ENCODE measurements at regions not wholly inside any gene's neighbourhood (a gene's known extent, or its start where the extent isn't known, plus 50 kb on each side); places are given as distances from the start of the nearest gene placed in this dataset.
A peak's percentile ranks its signal among the peaks of the same experiment; 100 is the strongest.

DNA sequence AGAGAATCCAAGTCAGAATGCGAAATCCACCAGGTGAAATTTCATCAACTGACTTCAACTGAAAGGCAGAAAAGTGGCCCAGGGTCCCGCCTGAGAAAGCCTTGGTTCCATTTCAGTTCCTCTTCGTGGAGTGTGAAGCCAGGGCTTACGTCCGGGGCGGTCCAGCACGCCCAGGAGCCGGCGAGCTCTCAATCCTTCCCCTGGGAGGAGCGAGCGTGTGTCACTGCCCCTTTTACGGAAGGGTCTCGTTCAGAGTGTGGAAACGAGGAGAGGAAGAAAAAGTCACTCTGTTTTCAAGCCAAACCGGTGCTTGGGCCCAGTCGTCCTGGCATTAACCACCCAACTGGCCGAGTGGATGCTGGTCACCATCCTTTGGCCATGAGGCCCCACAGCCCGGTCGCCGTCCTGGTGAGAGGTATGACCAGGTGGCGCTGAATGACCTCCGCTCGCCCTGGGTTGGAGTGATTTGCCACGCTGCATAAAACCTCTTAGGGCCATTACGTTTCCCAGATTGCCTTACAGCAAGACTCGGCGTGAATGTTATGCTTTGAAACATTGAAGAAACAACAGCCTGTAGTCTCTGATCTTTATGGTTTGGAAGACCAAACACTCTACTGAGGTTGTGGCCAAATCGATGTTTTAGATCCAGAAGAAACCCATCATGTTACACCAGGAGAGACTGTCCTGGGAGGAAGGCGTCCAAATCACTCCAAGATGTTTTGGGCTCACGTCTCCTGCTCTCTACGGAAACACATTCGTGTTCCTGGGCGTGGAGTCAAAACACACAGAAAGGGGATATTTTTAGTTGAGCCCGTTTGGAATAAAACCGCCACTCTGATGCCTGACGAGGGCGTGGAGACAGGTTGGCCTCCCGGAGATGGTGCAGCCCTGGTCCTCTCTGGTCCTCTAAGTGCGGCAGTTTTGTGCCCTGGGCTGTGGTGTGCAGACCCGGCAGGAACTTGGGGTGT lies 93.6 kb upstream of the ACTRT2 start:
- TF ChIP-seq CTCF (IDR thresholded peaks at IDR 0.05; ENCODE audit: insufficient read depth, low read length, severe bottlenecking), result no peak
- DNase-seq (ENCODE audit: low read depth), result no peak
- no peak overlapping the region for H3K4me3 ChIP-seq (ENCODE audit: low read depth, low read length)
- FAIRE-seq, result no peak
- H3K27me3 ChIP-seq (ENCODE audit: control insufficient read depth, insufficient read depth, low read length), result no peaks in the 10 kb centered on the region
- H3K36me3 ChIP-seq (ENCODE audit: control insufficient read depth, insufficient read depth, low read length), result no peaks in the 10 kb centered on the region

DNA sequence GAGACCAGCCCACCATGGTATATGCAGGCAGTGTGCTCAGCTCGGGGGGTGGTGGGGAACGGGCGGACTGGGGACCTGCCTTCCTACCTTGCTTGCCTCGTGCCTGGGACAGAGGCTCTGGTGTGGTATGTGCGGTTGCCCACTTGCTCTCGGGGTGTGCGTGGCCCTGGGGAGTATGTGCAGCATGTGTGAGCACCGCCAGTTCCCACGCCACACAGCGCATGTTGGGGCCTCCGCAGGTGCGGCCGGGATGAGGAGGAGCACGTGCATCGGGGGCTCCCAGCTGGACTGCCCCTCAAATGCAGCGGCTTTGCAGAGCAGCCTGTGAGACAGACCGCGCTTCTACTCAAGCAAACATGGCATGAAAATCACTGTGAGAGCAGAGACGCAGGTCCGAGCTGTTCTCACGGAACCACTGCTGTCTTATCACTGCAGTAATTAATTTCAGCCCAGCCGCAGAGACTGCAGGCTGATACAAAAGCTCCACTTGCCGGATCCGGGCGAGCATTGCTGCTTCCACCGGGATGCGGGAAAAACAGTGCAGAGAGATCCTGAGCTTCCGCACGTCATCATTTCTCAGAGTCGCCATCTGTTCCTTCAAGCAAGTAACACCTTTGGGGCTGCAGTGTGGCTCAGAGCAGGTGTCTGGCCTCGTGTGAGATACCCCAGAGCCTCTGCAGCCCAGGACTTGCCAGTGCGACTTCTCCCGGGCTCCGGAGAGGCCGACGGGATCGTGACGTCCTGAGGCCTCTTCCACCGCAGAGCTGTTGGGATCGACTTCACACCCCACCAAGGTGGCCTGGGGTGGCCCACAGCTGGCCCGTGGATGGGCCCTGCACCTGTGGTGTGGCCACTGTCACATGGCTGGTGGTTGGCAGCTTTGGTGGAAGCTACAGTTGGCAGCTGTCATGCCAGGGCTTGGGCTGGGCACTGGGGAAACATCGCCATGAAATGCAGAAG lies 92.6 kb upstream of the ACTRT2 start:
- no peak for FAIRE-seq
- Histone ChIP-seq H3K4me3 (ENCODE audit: low read depth, low read length) (no peak overlapping the region), H3K27me3 (ENCODE audit: control insufficient read depth, insufficient read depth, low read length) (no peaks in the 10 kb centered on the region), H3K36me3 (ENCODE audit: control insufficient read depth, insufficient read depth, low read length) (no peaks in the 10 kb centered on the region)
- TF ChIP-seq CTCF (IDR thresholded peaks at IDR 0.05; ENCODE audit: insufficient read depth, low read length, severe bottlenecking), result no peak
- DNase-seq (ENCODE audit: low read depth), result no peak

GRCh38 chr1:2929335-2929734 lies 91.9 kb upstream of the ACTRT2 start:
- H3K4me3 ChIP-seq (ENCODE audit: low read depth, low read length), result no peak overlapping the region
- H3K36me3 ChIP-seq (ENCODE audit: control insufficient read depth, insufficient read depth, low read length), result no peaks in the 10 kb centered on the region
- H3K27me3 ChIP-seq (ENCODE audit: control insufficient read depth, insufficient read depth, low read length), result no peaks in the 10 kb centered on the region
- TF ChIP-seq CTCF (IDR thresholded peaks at IDR 0.05; ENCODE audit: insufficient read depth, low read length, severe bottlenecking), result no peak
- FAIRE-seq (peak; percentile 89), DNase-seq (ENCODE audit: low read depth) (no peak)

GRCh38 chr1:2930016-2930815 lies 91.1 kb upstream of the ACTRT2 start:
- no peaks in the 10 kb centered on the region for H3K36me3 ChIP-seq (ENCODE audit: control insufficient read depth, insufficient read depth, low read length)
- no peaks in the 10 kb centered on the region for H3K27me3 ChIP-seq (ENCODE audit: control insufficient read depth, insufficient read depth, low read length)
- no peak for TF ChIP-seq CTCF (IDR thresholded peaks at IDR 0.05; ENCODE audit: insufficient read depth, low read length, severe bottlenecking)
- H3K4me3 ChIP-seq (ENCODE audit: low read depth, low read length), result no peak overlapping the region
- FAIRE-seq (no peak), DNase-seq (ENCODE audit: low read depth) (no peak)

- no peak for FAIRE-seq
- Histone ChIP-seq H3K4me3 (ENCODE audit: low read depth, low read length) (no peak overlapping the region), H3K36me3 (ENCODE audit: control insufficient read depth, insufficient read depth, low read length) (no peaks in the 10 kb centered on the region), H3K27me3 (ENCODE audit: control insufficient read depth, insufficient read depth, low read length) (no peaks in the 10 kb centered on the region)
- DNase-seq (ENCODE audit: low read depth), result no peak
- TF ChIP-seq CTCF (IDR thresholded peaks at IDR 0.05; ENCODE audit: insufficient read depth, low read length, severe bottlenecking), result no peak
These were observed 90.1 kb upstream of the ACTRT2 start for GRCh38 chr1:2930913-2931723.
